WTC11 (cell line): ENCODE measurements at regions not wholly inside any gene's neighbourhood (a gene's known extent, or its start where the extent isn't known, plus 50 kb on each side); places are given as distances from the start of the nearest gene placed in this dataset.

Experiments used
- CTCF ChIP-seq: fragments of 200-600 bp; IDR thresholded peaks from 2 replicates; pipeline ENCODE4 v1.8.0; 2022; ENCODE audit warnings: antibody characterized with exemption
- FOXJ3 ChIP-seq: sonication (generic); formaldehyde crosslinking; IDR thresholded peaks from 2 replicates; pipeline ENCODE4 v1.9.0; 2021; ENCODE audit warnings: missing genetic modification reagents, mild to moderate bottlenecking, borderline replicate concordance
- MYBL2 ChIP-seq: sonication (generic); formaldehyde crosslinking; IDR thresholded peaks from 2 replicates; pipeline ENCODE4 v1.8.1; 2023; ENCODE audit warnings: mild to moderate bottlenecking, moderate library complexity, missing genetic modification reagents
- NFATC4 ChIP-seq: fragments of 250-450 bp; sonication (Bioruptor Pico); IDR thresholded peaks from 2 replicates; pipeline ENCODE4 v1.9.0; 2021; ENCODE audit warnings: mild to moderate bottlenecking
- NR1H2 ChIP-seq: sonication (generic); formaldehyde crosslinking; IDR thresholded peaks from 2 replicates; pipeline ENCODE4 v1.9.0; 2021; ENCODE audit warnings: mild to moderate bottlenecking, moderate library complexity, missing genetic modification reagents
- ZSCAN18 ChIP-seq: fragments of 250-450 bp; sonication (Bioruptor Pico); IDR thresholded peaks from 2 replicates; pipeline ENCODE4 v2.1.2; 2022; ENCODE audit warnings: mild to moderate bottlenecking, moderate library complexity

GRCh38 chr7:155168597-155169480 is 98.7 kb downstream of the HTR5A start:
- TF ChIP-seq FOXJ3 (CRISPR knock-in tag) (no peak), MYBL2 (CRISPR knock-in tag) (no peak), NFATC4 (no peak), NR1H2 (CRISPR knock-in tag) (no peak), CTCF (no peak), ZSCAN18 (CRISPR knock-in tag) (no peak)
